NCI-H345 treated with DMSO at 0.1 percent for 48 hours (cell line): ENCODE measurements at regions not wholly inside any gene's neighbourhood (a gene's known extent, or its start where the extent isn't known, plus 50 kb on each side); places are given as distances from the start of the nearest gene placed in this dataset.

Experiments used
- DNase-seq: peaks from one replicate; lab custom pipeline; 2025; ENCODE audit not compliant: unreplicated experiment; lab: John Stamatoyannopoulos, UW

DNA sequence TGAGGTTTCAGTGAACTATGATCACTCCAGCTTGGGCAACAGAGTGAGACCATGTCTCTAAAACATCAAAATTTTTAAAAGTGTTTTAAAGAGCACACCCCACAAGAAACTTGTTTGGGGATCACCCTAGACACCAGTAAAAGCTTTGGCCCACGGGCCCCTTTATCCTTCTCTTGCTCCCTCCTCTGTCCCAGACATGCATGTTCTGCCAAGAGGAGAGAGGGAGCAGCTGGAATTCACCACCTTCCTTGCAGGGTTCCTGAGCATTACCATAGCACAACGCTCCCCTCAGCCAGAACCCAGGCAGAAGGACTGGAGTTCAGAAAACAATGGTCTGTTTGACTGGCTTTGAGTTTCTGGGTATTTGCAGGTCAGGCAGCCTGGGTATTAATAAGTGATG is 214.3 kb upstream of the CDH5 start:
- DNase-seq: no peak

DNA sequence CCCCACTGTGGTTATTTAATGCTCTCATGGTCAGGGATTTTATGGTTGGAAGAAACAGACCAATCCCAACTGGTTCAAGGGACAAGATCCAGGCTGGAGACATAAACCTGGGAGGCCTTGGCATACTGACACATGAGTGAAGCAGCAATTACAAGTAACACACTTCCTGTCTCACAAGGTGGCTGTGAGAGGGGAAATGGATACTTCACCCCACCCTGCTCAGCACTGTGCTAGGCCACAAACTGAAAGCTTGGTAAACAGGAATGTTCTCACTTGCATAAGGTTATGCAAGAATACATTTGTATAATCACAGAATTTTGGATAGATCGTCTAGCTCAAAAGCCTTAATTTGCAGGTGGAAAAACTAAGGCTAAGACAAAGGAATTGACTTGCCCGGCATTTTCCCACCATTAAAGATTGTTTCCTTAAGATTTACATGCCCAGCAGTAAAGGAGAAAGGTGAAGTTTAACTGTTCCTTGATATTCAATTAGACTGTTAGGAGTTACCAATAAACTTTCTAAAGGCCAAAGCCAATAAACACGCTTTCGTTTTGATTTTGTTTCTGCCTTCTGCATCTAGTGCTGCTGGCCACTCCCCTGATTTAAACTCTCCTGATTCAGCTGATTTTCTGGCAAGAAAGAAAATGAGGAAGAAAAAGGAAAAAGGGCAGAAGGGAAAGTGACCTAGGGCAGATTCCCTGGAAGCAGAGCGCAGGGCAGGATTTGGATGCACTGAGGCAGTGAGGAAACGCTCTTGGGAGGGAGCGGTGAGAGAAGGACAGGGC is 215.6 kb upstream of the CDH5 start:
- DNase-seq: no peak

DNA sequence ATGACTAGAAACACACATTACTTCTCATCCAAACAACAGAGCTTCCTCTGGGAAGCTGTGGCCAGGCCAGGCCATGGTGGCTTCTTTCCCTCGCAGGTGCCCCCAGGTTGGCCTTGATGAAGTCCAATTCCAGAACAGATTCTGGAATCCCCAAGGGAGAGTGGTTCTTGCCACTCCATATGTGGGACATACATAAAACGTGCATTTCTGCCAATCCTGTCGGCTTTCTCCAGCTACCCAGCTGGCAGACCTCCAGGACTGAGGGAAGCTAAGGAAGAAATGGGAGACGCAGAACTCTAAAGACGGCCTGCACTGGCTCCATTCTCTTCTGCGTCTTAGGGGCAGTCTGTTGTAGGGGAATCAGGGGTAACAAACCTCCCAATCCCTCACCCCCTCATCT is 219.2 kb upstream of the CDH5 start:
- DNase-seq: no peak

GRCh38 chr16:66146798-66147197 is 219.7 kb upstream of the CDH5 start:
- no peak for DNase-seq

GRCh38 chr16:66144641-66145040 is 221.8 kb upstream of the CDH5 start:
- DNase-seq: no peak

DNA sequence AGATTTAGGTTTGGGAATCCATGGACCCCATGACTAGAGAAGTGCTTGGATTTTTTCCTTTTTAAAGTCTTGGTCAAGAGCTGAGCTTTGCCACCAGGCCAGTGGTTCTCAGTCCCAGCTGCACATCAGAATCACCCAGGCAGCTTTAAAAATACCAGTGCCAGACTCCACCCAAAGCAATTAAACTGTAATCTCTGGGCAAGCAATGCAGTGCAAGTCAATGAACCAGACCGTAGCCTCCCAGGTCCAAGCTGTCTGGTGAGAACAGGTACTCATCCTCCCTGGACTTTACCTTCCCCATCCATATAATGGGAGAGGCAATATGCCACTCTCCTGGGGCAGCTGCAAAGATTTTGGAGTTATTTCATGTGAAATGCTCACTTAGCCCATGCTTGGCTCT is 223.1 kb upstream of the CDH5 start:
- no peak for DNase-seq

GRCh38 chr16:66141885-66142284 is 224.6 kb upstream of the CDH5 start:
- no peak for DNase-seq

GRCh38 chr16:66137853-66138252 is 228.6 kb upstream of the CDH5 start:
- DNase-seq: no peak

DNA sequence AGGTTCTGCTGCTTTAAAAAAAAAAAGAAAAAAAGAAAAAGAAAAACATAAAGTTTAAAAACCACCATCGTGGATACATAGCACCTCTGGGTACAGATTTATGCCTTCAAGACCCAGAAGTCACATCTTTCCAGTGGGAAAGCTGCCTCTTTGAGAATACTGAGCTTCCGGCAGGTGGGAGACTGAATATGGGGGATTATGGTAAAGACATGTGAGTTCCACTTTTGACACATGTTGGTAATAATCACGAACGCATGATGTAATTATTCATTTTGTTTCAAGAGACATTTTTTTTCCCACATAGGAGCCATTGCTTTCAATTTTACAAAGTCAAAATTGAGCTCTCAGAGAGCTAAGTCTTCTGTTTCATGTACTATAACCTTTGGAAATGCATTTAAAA is 229.7 kb upstream of the CDH5 start:
- DNase-seq: no peak

- DNase-seq: no peak
These were observed 230.7 kb upstream of the CDH5 start for GRCh38 chr16:66135838-66136237.

DNA sequence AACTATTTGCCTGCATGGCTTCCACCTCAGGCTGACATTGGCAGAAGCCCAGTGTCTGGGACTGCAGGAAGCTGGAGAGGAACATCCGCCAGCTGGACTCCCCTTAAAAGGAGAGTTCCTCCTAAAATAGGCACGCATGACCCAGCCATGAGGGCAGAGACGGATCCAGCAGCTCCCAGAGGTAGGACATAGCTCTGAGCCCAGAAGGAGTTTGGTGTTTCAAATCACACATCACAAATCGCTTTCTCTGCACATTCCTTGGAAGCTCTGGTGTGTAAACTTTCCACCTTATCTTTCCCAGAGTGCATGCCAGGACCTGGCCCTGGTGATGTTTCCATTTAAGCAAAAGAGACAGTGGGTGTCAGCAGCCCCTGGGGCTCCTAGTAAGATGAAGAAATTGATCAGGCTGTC is 231.1 kb upstream of the CDH5 start:
- no peak for DNase-seq

DNA sequence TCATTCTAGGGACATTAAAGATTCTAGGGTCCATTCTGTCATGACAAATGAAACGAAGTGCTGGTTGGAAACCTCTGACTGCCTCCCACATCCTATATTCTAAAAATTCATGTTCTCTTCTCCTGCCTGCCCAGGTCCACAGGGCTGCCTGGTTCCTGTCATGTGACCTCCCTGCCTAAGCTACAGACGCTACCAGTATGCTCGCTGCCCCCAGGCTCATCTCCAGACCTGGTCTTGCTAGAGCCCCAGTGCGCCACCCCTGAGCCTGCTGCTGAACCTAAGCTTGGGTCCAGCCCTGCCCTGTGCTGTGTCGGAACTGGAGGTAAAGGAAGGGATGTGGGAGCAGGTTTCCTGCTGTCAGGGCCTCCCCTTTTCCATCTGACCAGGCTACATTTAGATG is 231.6 kb upstream of the CDH5 start:
- no peak for DNase-seq

GRCh38 chr16:66133643-66134338 is 232.7 kb upstream of the CDH5 start:
- DNase-seq: no peak

GRCh38 chr16:66131895-66132294 is 234.6 kb upstream of the CDH5 start:
- DNase-seq: no peak

GRCh38 chr16:66131156-66131807 is 235.2 kb upstream of the CDH5 start:
- no peak for DNase-seq

DNA sequence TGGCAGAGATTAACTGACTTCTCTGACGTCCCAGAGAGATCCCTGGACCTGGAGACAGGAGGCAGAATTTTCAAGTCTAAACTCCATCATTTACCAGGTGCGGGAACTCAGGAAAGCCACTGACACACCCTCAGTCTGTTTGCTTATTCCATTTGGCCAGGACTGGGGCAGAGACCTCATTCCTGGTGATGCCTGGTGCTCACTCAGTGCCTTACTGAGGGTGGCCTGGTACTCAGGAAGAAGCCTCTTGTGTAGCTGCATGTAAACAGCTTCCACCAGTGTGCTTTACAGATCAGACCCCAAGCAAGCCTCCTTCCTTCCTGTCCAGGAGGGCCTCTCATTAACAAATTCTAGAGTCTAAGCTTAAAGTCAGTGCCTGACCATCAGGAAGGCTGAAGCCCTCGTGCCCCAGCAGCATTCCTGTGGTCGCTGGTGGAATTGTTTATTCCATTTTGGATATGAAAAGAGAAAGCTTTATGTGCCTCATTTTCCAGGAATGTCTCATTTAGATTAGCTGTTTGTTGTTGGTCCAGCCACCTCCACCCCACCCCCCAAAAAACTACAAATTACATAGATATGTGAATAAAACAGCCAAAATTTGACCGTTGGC is 236.1 kb upstream of the CDH5 start:
- DNase-seq: no peak

DNA sequence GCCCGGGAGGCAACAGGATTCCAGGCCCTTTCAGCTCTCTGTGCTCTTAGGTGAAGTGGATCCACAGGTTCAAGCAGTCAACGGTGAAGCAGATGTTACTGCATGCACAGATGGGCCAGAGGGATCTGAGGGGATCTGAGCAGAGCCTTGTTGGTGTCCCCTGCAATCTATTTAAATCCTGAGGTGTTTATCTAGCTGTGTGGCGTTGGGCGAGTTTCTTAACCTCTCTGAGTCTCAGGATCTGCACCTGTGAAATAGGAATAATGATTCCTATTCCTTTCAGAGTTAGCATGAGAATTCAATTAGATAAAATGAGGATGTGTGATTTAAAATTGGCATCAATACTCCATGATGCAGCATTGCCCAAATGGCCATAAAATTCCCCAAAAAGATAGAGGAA is 237.3 kb upstream of the CDH5 start:
- DNase-seq: no peak

GRCh38 chr16:66128371-66128770 is 238.1 kb upstream of the CDH5 start:
- no peak for DNase-seq

DNA sequence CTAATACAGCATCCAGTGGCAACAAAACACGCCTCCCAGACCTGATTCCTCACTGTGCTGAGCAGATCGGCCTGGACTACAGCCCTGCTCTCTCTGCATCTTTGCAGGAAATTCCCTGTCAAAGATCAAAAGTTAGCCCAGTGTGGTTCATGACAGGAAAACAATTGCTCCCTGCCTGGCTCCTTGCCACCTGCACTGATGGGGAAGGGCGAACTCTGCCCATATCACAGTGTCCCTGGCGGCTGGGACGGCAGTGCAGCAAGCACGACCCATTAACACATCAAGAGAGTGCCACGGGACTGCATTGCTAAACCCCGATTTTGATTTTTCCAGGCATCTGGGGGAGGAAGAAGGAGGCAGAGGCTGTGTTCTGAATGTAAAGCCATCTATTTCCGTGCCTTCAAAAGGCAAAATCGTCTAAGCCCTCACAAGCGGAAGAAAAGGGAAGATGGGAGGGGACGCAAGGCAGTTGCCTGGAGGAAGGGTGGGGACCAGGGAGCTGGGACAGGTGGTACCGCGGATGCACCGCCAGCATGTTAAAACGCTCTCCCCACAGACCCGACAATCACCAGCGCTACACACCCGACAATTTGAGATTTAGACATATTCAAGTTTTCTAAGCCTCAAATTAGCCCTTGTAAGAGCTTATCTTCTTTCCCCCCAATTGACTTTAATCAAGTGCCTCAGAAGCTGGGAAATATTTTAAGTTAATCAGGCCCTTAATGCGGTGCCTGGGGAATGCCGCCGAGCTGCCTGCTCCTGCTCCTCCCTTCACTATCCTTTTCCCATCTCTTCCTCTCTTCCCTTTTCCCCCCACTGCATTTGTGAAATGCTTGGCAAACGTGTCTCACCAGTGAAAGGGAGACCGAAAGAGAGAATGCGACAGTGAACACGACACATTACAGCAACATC is 238.8 kb upstream of the CDH5 start:
- no peak for DNase-seq

GRCh38 chr16:66121466-66121865 is 245.0 kb upstream of the CDH5 start:
- no peak for DNase-seq

DNA sequence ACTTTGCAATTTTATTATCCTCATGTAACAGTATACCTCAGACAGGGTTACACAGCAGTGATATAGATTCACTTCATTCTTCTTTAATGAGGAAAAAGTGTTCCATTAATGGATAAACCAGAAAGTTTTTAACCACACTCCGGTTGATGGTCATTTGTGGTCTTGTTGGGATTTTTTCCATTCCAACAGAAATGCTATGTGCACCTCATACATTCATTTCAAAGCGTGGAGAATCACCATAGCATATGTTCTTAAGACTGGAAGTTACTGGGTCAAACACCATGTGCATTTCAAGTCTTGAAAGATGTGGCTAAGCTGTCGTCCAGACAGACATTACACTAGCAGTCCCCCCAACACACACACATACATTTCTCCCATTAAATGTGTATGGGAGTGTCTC is 245.8 kb upstream of the CDH5 start:
- no peak for DNase-seq
